NCI-H1092 treated with DMSO at 0.1 percent for 48 hours (cell line): ENCODE measurements at regions not wholly inside any gene's neighbourhood (a gene's known extent, or its start where the extent isn't known, plus 50 kb on each side); places are given as distances from the start of the nearest gene placed in this dataset.

Experiments
- DNase-seq: peaks from one replicate; lab custom pipeline; 2025; lab: John Stamatoyannopoulos, UW

DNA sequence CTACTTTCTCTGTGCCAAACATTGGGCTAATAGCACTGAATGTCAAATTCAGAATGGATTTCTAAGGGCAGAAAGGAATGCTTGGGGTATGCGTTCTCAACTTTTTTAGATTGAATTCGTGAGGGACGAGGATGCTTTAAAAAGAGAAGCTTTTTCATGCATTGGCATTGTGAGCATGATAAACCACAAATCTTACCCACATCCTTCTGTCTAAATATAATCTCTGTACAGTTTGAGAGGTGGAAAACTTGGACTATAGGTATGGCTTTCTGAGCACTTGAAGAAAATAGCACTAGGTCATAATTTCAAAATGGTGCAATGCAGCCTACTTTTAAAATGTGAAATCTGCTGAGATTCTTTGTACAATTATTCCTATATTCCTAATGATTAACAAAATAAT, 71.4 kb upstream of the HHIP start:
- DNase-seq: no peak

DNA sequence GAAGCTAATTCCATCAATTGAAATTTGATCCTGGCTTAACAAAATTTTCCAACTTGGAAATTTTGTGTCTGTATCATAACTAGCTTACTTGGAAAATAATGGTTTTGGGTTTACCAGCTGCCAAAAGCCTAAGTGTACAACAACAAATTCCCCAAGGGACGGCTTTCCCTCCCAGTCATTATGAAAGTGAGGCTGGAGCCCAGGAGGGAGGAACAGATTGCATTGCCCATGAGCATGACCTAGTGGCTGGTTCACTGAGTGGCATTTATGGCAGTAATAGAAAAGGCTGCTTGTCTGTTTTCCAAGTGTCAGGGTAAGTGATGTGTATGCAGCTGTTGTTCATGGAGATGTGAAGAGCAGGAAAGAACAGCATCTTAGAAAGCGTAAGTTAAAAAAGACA, 70.8 kb upstream of the HHIP start:
- DNase-seq: peak; percentile 1

GRCh38 chr4:144578681-144579080, 67.3 kb upstream of the HHIP start:
- DNase-seq: no peak

DNA sequence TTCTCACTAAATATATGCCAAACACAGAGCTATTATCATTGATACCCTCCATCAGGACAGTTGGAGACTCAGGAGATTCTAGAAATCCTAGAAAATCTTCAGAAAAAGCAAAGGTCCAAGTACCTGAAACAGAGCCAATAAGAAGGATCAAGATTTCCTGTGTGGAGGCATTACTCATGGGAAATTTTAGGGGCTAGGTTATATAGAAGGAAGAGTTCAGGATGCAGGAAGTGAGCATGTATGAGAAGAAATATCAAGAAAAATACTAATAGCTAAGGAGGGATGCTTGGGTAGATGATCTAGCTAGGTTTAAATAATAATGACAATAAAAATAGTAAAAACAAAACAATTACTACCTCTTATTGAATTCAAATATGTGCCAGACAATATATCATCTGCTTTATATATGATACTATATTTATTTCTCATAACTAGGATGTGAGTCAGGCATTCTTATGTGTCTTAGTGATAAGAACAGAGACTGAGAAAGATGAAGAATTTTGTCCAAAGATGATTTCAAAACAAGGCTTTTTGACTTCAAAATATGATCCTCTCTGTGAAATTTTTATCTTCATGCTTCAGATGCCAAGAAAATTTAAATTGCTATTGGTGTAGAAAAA, 66.4 kb upstream of the HHIP start:
- DNase-seq: no peak

DNA sequence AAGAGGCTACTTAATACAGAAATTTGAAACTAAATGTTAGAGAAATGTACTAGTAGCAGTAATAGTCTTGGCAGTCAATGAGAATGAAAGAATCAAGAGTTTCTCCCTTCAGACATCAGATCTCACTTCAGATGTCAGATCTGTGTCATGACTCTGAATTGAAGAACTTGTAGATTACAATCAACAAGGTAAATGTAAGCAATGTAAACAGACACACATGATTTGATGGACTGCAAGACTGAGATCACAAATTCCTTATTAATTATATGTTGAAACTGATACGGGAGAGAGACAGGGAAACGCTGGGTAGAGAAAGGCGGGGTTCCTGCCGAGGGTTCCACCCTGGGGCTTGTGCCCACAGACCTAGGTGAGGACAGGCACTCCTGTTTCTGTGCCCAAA, 65.5 kb upstream of the HHIP start:
- no peak for DNase-seq

DNA sequence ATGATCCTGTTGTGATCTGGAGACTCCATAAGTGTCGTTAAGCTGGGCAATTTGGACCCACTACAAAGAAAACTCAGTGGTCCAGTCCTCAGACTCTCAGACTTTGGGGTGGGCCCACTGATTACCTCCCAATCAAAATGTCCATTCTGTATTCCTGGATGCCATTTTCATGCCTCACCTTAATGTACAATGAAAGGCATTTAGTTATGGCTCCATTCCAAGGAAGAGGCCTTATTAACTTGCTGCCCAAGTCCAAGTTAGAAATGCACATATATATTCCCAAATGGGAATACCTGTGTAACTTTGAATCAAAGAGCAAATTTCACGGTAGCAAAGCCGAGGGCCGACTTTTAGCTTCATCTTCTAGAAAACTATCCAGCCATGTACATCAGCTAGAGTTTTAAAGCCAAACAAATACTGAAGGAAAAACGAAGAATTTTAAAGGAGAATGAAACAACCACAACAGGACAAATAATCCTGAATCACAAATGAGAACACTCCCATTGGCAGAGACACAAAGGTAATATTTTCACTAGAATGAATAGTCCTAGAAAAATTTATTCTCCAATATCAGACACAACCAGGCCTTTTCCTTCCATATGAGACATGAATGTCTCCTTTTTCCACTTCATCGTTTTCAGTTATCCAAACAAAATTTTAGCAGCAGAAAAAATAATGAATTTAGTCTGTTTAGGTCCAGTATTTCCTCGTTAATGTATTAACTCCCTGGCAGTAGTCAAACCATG, 63.7 kb upstream of the HHIP start:
- no peak for DNase-seq

GRCh38 chr4:144582975-144583374, 63.0 kb upstream of the HHIP start:
- no peak for DNase-seq

- DNase-seq: no peak
Measured at GRCh38 chr4:144583658-144584057, 62.3 kb upstream of the HHIP start.

GRCh38 chr4:144584428-144584827, 61.5 kb upstream of the HHIP start:
- no peak for DNase-seq

- no peak for DNase-seq
Measured at GRCh38 chr4:144589512-144589911, 56.4 kb upstream of the HHIP start.

DNA sequence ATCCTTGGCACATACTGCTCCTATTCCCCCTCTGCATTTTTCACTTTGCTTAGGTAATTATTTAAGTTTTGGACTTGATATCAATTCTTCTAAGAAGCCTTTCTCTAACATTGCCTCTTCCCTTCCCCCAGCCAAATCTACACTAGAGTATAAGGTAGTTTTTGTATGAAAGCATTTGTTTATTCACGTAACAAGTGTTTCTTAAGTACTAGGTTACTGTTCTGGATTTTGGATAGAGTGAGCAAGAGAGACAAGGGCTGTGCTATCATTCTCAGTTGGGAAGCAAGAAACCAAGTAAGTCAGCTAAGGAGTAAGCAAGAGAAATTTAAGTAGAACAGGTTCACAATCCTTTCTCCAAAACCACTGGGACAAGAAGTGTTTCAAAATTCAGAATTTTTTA, 55.9 kb upstream of the HHIP start:
- DNase-seq: no peak

DNA sequence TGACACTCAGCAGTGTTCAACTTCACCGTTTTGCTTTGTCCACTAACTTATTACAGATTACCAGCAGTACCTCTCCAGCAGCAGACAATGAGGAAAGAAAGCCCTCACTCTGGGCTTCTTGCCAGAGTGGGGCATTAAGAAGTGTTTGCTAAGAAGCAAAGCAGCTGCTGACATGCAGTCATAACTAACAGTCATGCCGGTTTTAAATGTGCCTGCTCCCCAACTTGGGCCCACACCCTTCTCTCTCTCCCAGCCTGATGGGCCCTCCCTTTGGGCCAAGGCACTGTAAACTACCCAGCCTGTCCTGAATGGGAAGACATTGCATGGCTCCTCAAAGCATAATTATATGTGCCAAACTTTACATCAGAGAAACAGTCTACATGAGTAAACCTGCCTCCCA, 54.6 kb upstream of the HHIP start:
- no peak for DNase-seq

DNA sequence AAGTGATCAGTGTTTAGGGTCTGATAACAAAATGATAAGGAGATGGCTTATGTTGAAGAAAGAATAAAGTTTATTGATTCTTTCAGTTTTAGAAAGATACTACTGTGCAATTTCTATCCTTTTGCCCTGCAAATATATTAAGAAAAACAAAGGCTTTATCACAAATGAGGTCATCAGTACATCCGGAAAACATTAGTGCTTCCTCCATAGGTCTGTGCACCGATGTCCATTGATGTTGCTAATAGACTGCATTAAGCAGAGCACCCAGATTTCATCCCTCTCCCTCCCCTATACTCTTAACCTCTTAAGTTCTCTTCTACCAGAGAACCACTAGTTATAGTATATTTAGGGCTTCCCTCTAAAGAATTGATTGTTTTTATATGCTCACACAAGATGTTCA, 53.7 kb upstream of the HHIP start:
- DNase-seq: no peak

DNA sequence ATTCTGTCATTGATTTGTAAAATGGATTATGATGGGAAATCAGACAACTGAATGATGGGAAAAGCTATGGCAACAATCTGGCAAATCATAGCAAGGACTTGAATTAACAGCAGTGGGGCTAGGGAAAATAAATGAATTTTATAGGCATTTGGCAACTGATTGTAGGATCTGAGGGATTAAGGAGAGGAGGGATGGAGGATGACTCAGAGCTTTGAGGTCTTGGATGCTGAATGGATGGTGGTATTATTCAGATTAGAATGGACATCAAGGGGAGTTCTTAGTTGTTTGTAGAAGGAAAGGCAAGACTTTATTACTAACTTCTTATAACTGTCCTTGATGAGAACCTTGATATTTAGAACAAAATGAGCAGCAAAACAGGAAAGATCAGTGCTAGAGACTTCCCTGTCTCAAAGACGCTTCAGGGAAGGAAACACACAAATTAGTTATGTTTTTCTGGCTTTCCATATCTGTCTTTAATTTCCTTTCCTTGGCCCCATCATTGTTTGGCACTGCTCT, 51.4 kb upstream of the HHIP start:
- DNase-seq: no peak

- DNase-seq: no peak
Measured at GRCh38 chr4:144595681-144596080, 50.3 kb upstream of the HHIP start.
